ENCODE measurements at regions not wholly inside any gene's neighbourhood (a gene's known extent, or its start where the extent isn't known, plus 50 kb on each side); places are given as distances from the start of the nearest gene placed in this dataset.
"Not testable (repeated sequence)": the region's sequence is repeated elsewhere in the genome, so short reads cannot be mapped to it uniquely, and the experiment has no call there.

- TF ChIP-seq EP300 (conservative IDR thresholded peaks at IDR 0.05; ENCODE audit: poor library complexity, severe bottlenecking); POLR2AphosphoS5 (IDR thresholded peaks at IDR 0.05); MXI1 (conservative IDR thresholded peaks at IDR 0.05; ENCODE audit: poor library complexity, severe bottlenecking): not testable (repeated sequence)
These were observed 68.5 kb upstream of the MAN1A1 start for GRCh38 chr6:119418084-119418483.

Data from neural cell (in vitro differentiated cells).